Thyroid gland (tissue), 4 donors: ENCODE measurements at regions not wholly inside any gene's neighbourhood (a gene's known extent, or its start where the extent isn't known, plus 50 kb on each side); places are given as distances from the start of the nearest gene placed in this dataset.

ENCODE experiments used
- DNase-seq, 2 donors: peaks; one replicate each; pipeline ENCODE4 v3.0.0-alpha.2; 2019
- H3K27ac ChIP-seq, 3 donors: fragments of 200-600 bp; sonication (generic); 1 replicate in 2 of 3; 2 replicates in 1 of 3; pipeline ENCODE4 v1.5.1; 2016 to 2019; ENCODE audit warnings: mild to moderate bottlenecking in 1 of 3, moderate library complexity in 1 of 3
- H3K27me3 ChIP-seq: fragments of 200-600 bp; sonication (generic); one replicate; pipeline ENCODE4 v1.5.1; 2019
- H3K36me3 ChIP-seq, 2 donors: fragments of 200-600 bp; sonication (generic); one replicate each; pipeline ENCODE4 v1.5.1; 2016 to 2019
- H3K4me1 ChIP-seq, 2 donors: fragments of 200-600 bp; sonication (generic); one replicate each; pipeline ENCODE4 v1.5.1; 2017 to 2019
- H3K4me3 ChIP-seq, 3 donors: fragments of 200-600 bp; sonication (generic); replicated peaks in 1 of 3; 1 replicate in 2 of 3; 2 replicates in 1 of 3; pipeline ENCODE4 v1.5.1; 2016; ENCODE audit warnings: mild to moderate bottlenecking in 1 of 3
- H3K9me3 ChIP-seq: fragments of 200-600 bp; sonication (generic); one replicate; pipeline ENCODE4 v1.5.1; 2017
- CTCF ChIP-seq, 6 experiments: fragments of 200-600 bp in 3 of 6; fragments of 450-650 bp in 3 of 6; sonication (generic) in 3 of 6; IDR thresholded peaks; one replicate each; pipeline ENCODE4 v1.5.1; 2016 to 2019; ENCODE audit warnings: antibody characterized with exemption in 6 of 6, mild to moderate bottlenecking in 2 of 6, inconsistent platforms in 1 of 6, moderate library complexity in 1 of 6
- POLR2A ChIP-seq, 2 donors: fragments of 450-650 bp; IDR thresholded peaks; one replicate each; pipeline ENCODE4 v1.6.1; 2017; ENCODE audit warnings: antibody characterized with exemption in 2 of 2, mild to moderate bottlenecking in 2 of 2, moderate library complexity in 1 of 2
- WGBS, 2 donors: methylation state at CpG; one replicate each; pipeline ENCODE4 v1.1.5; 2017; 5-methylcytosine and 5-hydroxymethylcytosine counted together
- intact Hi-C: fragments of 100-400 bp; cut with DNase I; formaldehyde crosslinking; loops from one replicate; pipeline ENCODE4 v1.15.1; 2023

DNA sequence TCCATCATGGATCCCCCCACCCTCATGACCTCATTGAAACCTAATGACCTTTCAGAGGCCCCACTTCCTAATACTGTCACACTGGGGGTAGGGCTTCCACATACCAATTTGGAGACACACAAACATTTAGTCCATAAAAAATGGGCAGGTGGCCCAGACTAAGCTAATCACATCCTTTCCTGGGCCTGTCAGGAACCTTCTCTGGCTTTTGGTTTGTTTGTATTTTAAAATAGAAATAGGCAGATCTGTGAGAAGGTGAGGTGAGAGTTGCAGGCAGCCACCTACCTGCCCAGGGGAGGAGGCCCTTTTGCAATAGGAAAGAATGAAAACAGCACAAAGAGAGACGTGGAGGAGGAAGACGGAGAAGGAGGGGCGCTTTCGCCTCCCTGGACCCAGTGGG, 90.2 kb upstream of the BOD1 start:
- no peak for DNase-seq
- Histone ChIP-seq H3K27ac (peak overlapping the region in 1 of 3 donors; percentile 36), H3K36me3 (no peaks in the 10 kb centered on the region), H3K27me3 (no peaks in the 10 kb centered on the region), H3K9me3 (no peaks in the 10 kb centered on the region), H3K4me3 (no peak overlapping the region), H3K4me1 (peaks cover 0 to 5% of the 10 kb centered on the region in 2 donors)
- no peak for TF ChIP-seq CTCF (IDR thresholded peaks at IDR 0.05)
- TF ChIP-seq POLR2A (IDR thresholded peaks at IDR 0.05): no peak
- 81 to 82% methylated on average over 4 of the region's 4 CpGs for WGBS, 2 donors
- intact Hi-C loops: no loop called here

- DNase-seq: peak; percentile 24 to 39
- 57 to 63% methylated on average over 3 of the region's 4 CpGs for WGBS, 2 donors
- Histone ChIP-seq H3K27ac (peak overlapping the region in 1 of 3 donors; percentile 36), H3K4me3 (no peak overlapping the region), H3K4me1 (peaks cover 0 to 11% of the 10 kb centered on the region in 2 donors), H3K27me3 (no peaks in the 10 kb centered on the region), H3K9me3 (no peaks in the 10 kb centered on the region), H3K36me3 (no peaks in the 10 kb centered on the region)
- no peak for TF ChIP-seq CTCF (IDR thresholded peaks at IDR 0.05)
- TF ChIP-seq POLR2A (IDR thresholded peaks at IDR 0.05): no peak
- intact Hi-C loops: no loop called here
These were observed 90.9 kb upstream of the BOD1 start for GRCh38 chr5:173707392-173707791.

GRCh38 chr5:173709145-173709544, 92.7 kb upstream of the BOD1 start:
- no peak for TF ChIP-seq POLR2A (IDR thresholded peaks at IDR 0.05)
- H3K27me3 ChIP-seq: no peaks in the 10 kb centered on the region
- 92 to 97% methylated on average over 3 of the region's 3 CpGs for WGBS, 2 donors
- no peak for DNase-seq
- H3K36me3 ChIP-seq: no peaks in the 10 kb centered on the region
- intact Hi-C loops: no loop called here
- peaks cover 0 to 21% of the 10 kb centered on the region in 2 donors for H3K4me1 ChIP-seq
- no peak overlapping the region for H3K4me3 ChIP-seq
- H3K27ac ChIP-seq: no peak overlapping the region
- H3K9me3 ChIP-seq: no peaks in the 10 kb centered on the region

DNA sequence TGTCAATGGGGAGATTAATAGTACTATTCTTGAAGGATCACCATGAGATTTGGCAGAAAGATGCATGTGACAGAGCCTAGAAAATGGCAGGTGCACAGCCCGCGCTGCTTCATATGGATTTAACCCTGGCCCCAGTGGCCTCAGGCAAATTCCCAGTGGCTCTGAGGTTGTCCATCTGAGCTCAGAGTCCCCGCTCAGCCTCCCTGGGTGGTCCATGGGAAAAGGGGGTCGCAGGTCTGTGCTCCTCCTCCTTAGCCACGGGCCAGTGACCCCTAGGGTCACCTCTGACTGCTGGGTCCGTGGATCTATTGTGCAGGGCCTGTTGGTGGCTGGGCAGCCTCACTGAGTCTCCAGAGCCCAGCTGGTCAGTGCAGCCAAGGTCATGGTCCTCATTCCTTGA, 93.3 kb upstream of the BOD1 start:
- intact Hi-C loops: no loop called here
- H3K36me3 ChIP-seq: no peaks in the 10 kb centered on the region
- no peak overlapping the region for H3K4me3 ChIP-seq
- no peak for DNase-seq
- no peaks in the 10 kb centered on the region for H3K27me3 ChIP-seq
- 69 to 75% methylated on average over 5 to 6 of the region's 6 CpGs for WGBS, 2 donors
- TF ChIP-seq POLR2A (IDR thresholded peaks at IDR 0.05) (no peak), CTCF (IDR thresholded peaks at IDR 0.05) (no peak)
- H3K9me3 ChIP-seq: no peaks in the 10 kb centered on the region
- H3K4me1 ChIP-seq: peaks cover 0 to 21% of the 10 kb centered on the region in 2 donors
- no peak overlapping the region for H3K27ac ChIP-seq

- Histone ChIP-seq H3K4me3 (no peak overlapping the region), H3K27ac (no peak overlapping the region), H3K9me3 (no peaks in the 10 kb centered on the region), H3K27me3 (no peaks in the 10 kb centered on the region), H3K36me3 (no peaks in the 10 kb centered on the region), H3K4me1 (peaks cover 3 to 27% of the 10 kb centered on the region in 2 donors)
- intact Hi-C loops: no loop called here
- 96 to 98% methylated on average over 7 of the region's 7 CpGs for WGBS, 2 donors
- TF ChIP-seq CTCF (IDR thresholded peaks at IDR 0.05): no peak
- TF ChIP-seq POLR2A (IDR thresholded peaks at IDR 0.05): no peak
- DNase-seq: no peak
These were observed 94.1 kb upstream of the BOD1 start for GRCh38 chr5:173710528-173710927.

DNA sequence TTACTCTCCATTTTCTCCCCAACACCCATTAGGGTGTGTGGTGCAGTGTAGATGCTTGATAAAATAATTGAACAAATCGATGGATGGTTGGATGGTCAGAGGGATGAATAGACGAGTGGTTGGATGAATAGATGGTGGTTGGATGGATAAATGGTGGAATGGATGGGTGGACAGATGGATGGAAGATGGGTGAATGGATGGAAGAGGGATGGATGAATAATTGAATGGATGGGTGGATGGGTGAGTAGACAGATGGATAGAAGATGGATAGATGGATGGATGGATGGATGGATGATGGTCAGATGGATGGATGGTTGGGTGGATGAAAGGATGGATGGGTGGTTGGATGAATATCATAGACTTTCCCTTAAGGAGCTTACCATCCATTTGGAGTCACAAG, 95.0 kb upstream of the BOD1 start:
- Histone ChIP-seq H3K4me1 (peaks cover 11 to 36% of the 10 kb centered on the region in 2 donors), H3K27me3 (no peaks in the 10 kb centered on the region), H3K27ac (no peak overlapping the region), H3K9me3 (no peaks in the 10 kb centered on the region), H3K4me3 (no peak overlapping the region), H3K36me3 (no peaks in the 10 kb centered on the region)
- DNase-seq: no peak
- intact Hi-C loops: no loop called here
- WGBS, 2 donors: 96 to 97% methylated on average over 2 of the region's 2 CpGs
- TF ChIP-seq CTCF (IDR thresholded peaks at IDR 0.05) (no peak), POLR2A (IDR thresholded peaks at IDR 0.05) (no peak)
